ENCODE measurements at regions not wholly inside any gene's neighbourhood (a gene's known extent, or its start where the extent isn't known, plus 50 kb on each side); places are given as distances from the start of the nearest gene placed in this dataset.

GRCh38 chr3:124267406-124267805 is 275.5 kb upstream of the ROPN1 start:
- H3K4me1 ChIP-seq = no peaks in the 10 kb centered on the region
- peaks cover 2% of the 10 kb centered on the region for H3K79me2 ChIP-seq
- H2AFZ ChIP-seq = no peak overlapping the region
- H3K4me2 ChIP-seq (ENCODE audit: low read length) = no peak overlapping the region
- H3K4me3 ChIP-seq (ENCODE audit: low read depth, low read length) = no peak overlapping the region
- no peak overlapping the region for H3K9ac ChIP-seq
- H3K9me3 ChIP-seq (ENCODE audit: control insufficient read depth, low read length) = no peaks in the 10 kb centered on the region
- no peaks in the 10 kb centered on the region for H3K36me3 ChIP-seq (ENCODE audit: control insufficient read depth, insufficient read depth, low read length)
- H3K27me3 ChIP-seq (ENCODE audit: control insufficient read depth, insufficient read depth, low read length) = no peaks in the 10 kb centered on the region
- TF ChIP-seq CTCF (IDR thresholded peaks at IDR 0.05) = no peak
- no peak overlapping the region for H3K27ac ChIP-seq

GRCh38 chr3:124268355-124268754 is 276.4 kb upstream of the ROPN1 start:
- TF ChIP-seq CTCF (IDR thresholded peaks at IDR 0.05) = no peak
- H3K27ac ChIP-seq = no peak overlapping the region

GRCh38 chr3:124269619-124270018 is 277.7 kb upstream of the ROPN1 start:
- Histone ChIP-seq H3K27me3 (ENCODE audit: control insufficient read depth, insufficient read depth, low read length) (no peaks in the 10 kb centered on the region), H3K4me2 (ENCODE audit: low read length) (no peak overlapping the region), H3K79me2 (peaks cover 2% of the 10 kb centered on the region), H3K36me3 (ENCODE audit: control insufficient read depth, insufficient read depth, low read length) (no peaks in the 10 kb centered on the region), H3K9ac (no peak overlapping the region), H3K9me3 (ENCODE audit: control insufficient read depth, low read length) (no peaks in the 10 kb centered on the region), H2AFZ (no peak overlapping the region), H3K4me3 (ENCODE audit: low read depth, low read length) (no peak overlapping the region), H3K27ac (no peak overlapping the region), H3K4me1 (no peaks in the 10 kb centered on the region)
- TF ChIP-seq CTCF (IDR thresholded peaks at IDR 0.05) = no peak

More at GRCh38 chr3:124268355-124268754, 276.4 kb upstream of the ROPN1 start:
- H3K4me3 ChIP-seq (ENCODE audit: low read depth, low read length) = no peak overlapping the region
- H3K4me2 ChIP-seq (ENCODE audit: low read length) = no peak overlapping the region
- no peak overlapping the region for H2AFZ ChIP-seq
- no peak overlapping the region for H3K9ac ChIP-seq
- no peaks in the 10 kb centered on the region for H3K9me3 ChIP-seq (ENCODE audit: control insufficient read depth, low read length)
- no peaks in the 10 kb centered on the region for H3K27me3 ChIP-seq (ENCODE audit: control insufficient read depth, insufficient read depth, low read length)
- no peaks in the 10 kb centered on the region for H3K79me2 ChIP-seq
- no peaks in the 10 kb centered on the region for H3K36me3 ChIP-seq (ENCODE audit: control insufficient read depth, insufficient read depth, low read length)
- no peaks in the 10 kb centered on the region for H3K4me1 ChIP-seq

GRCh38 chr3:124272605-124273151 is 280.8 kb upstream of the ROPN1 start:
- Histone ChIP-seq H2AFZ (no peak overlapping the region), H3K36me3 (ENCODE audit: control insufficient read depth, insufficient read depth, low read length) (no peaks in the 10 kb centered on the region), H3K4me2 (ENCODE audit: low read length) (no peak overlapping the region), H3K9ac (no peak overlapping the region), H3K79me2 (peaks cover 2% of the 10 kb centered on the region), H3K27me3 (ENCODE audit: control insufficient read depth, insufficient read depth, low read length) (no peaks in the 10 kb centered on the region), H3K4me1 (peaks cover 4% of the 10 kb centered on the region), H3K27ac (no peak overlapping the region), H3K4me3 (ENCODE audit: low read depth, low read length) (no peak overlapping the region), H3K9me3 (ENCODE audit: control insufficient read depth, low read length) (no peaks in the 10 kb centered on the region)
- no peak for TF ChIP-seq CTCF (IDR thresholded peaks at IDR 0.05)

GRCh38 chr3:124273651-124274050 is 281.7 kb upstream of the ROPN1 start:
- H3K4me2 ChIP-seq (ENCODE audit: low read length) = no peak overlapping the region
- no peak overlapping the region for H3K27ac ChIP-seq
- H2AFZ ChIP-seq = no peak overlapping the region
- H3K4me3 ChIP-seq (ENCODE audit: low read depth, low read length) = no peak overlapping the region
- H3K9me3 ChIP-seq (ENCODE audit: control insufficient read depth, low read length) = no peaks in the 10 kb centered on the region
- TF ChIP-seq CTCF (IDR thresholded peaks at IDR 0.05) = no peak
- no peaks in the 10 kb centered on the region for H3K27me3 ChIP-seq (ENCODE audit: control insufficient read depth, insufficient read depth, low read length)
- H3K4me1 ChIP-seq = peaks cover 4% of the 10 kb centered on the region
- peaks cover 2% of the 10 kb centered on the region for H3K79me2 ChIP-seq
- no peak overlapping the region for H3K9ac ChIP-seq
- no peaks in the 10 kb centered on the region for H3K36me3 ChIP-seq (ENCODE audit: control insufficient read depth, insufficient read depth, low read length)

Measured in parathyroid adenoma (tissue), 2 donors.